Fibroblast of peridontal ligament (primary cell): ENCODE measurements at regions not wholly inside any gene's neighbourhood (a gene's known extent, or its start where the extent isn't known, plus 50 kb on each side); places are given as distances from the start of the nearest gene placed in this dataset.
A peak's percentile ranks its signal among the peaks of the same experiment; 100 is the strongest.
"Not testable (repeated sequence)": the region's sequence is repeated elsewhere in the genome, so short reads cannot be mapped to it uniquely, and the experiment has no call there.

Experiments used
- DNase-seq: peaks from one replicate; pipeline ENCODE4 v3.0.0-alpha.2; 2010; ENCODE audit errors: extremely low read depth

DNA sequence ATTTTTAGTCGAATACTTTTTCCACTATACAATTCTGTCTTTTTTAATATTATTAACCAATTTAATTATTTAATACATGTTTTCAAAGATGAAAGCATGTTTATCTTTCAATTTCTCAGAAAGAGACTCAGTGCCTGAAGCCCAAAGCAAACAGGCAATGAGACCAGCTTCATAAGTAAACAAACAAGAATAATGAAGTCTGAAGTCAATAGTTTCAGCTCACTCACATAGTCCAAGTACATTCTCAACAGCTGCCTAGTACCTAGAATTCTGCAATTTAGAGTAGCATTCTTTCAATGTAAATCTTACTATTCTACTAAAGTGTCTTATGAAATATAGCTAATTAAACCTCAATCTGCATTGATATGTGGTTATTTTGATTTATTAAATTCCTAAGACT is 626.5 kb upstream of the NRSN1 start:
- DNase-seq: no peak

DNA sequence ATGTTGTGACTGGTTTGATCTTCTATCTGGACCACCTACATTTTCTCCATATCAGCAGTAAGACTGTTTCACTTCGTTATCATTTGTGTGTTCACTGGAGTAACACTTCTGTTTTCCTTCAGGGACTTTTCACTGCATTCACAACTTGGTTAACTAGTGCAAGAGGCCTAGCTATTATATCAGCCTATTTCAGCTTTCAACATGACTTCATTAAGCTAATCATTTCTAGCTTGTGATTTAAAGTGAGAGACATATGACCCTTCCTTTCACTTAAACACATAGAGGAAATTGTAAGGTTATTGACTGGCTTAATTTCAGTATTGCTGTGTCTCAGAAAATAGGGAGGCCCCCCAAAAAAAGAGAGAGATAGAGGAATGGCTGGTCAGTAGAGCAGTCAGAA is 622.8 kb upstream of the NRSN1 start:
- DNase-seq: no peak

DNA sequence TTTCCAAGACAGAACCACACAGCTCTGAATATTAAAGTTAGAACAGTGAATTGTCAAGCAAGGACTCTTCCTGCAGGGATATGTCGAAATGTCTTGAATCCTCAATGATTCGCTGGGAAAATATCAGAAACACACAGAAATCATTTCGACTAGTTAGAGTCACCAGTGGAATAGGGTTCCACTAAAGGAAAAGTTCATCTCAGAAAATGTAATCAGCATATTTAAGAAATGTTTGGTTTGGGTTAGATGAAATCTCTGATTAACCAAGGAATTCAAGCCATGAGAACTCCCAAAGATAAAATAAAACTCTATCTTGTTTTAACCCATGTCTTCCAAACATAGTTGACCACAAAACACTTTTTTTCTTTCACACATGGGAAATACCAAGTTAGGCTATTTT is 621.0 kb upstream of the NRSN1 start:
- DNase-seq: peak; percentile 18

DNA sequence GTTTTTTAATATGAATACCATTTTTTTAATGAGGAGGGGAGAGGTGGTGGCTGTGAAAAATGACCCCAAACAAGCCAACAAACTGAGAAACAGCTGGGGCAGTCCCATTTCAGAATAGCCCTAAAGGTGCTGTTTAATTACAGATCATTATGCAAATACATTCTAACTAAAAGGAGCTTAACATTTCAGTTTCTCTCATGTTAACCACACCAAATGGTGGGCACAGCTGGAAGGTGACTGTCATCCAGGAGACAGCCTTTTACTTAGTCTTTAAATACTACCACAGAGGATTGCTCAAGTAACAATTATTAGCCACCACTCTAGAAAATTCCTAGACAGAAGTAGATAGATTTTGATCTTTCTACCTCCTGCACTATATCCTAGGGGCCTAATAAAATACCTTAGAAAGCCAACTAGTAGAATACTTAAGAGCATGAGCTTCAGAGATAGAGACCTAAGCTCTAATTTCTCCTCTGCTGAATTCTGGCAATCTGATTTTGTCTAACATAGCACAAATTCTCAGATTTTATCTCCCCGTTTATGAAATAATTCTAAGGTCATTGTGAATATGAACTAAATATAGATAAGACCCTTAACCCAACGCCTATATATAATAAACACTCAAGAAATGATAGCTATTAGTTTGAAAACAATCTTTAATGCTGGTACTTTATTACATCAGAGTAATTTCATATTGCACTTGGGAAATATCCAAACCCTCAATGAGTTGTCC is 615.1 kb upstream of the NRSN1 start:
- DNase-seq: no peak

DNA sequence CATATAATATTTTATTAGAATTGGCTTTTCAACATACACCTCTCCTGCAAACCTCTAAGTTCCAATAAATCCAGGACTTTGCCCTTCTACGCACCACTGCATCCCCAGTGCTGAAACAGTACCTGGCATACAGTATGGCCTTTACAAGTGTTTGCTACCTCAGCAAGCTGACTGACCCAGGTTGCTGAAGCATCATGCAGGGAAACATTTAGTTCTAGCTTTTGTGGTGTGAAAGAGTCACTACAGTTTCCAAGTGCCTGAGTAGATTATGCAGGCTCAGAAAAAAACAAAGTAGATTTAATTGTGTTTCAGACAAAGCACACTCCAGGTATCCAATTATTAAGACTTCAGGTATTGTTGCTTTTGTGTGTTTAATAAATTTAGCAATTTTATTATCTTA is 614.2 kb upstream of the NRSN1 start:
- no peak for DNase-seq

DNA sequence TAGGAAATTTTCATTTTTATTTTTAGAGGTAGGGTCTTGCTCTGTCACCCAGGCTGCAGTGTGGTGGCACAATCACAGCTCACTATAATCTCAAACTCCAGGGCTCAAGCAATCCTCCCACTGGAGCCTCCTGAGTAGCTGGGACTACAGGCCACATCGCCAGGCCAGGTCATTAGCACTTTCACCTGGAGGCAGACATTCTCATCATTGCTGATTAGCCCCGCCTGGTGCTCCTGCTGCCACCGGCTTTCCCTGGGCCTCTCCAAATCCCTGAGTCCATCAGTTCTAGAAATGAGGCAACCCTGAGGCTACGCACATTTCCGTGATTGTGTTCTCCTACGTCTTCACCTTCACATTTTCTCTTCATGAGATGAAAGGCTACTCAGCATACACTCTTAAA is 607.7 kb upstream of the NRSN1 start:
- DNase-seq: no peak

DNA sequence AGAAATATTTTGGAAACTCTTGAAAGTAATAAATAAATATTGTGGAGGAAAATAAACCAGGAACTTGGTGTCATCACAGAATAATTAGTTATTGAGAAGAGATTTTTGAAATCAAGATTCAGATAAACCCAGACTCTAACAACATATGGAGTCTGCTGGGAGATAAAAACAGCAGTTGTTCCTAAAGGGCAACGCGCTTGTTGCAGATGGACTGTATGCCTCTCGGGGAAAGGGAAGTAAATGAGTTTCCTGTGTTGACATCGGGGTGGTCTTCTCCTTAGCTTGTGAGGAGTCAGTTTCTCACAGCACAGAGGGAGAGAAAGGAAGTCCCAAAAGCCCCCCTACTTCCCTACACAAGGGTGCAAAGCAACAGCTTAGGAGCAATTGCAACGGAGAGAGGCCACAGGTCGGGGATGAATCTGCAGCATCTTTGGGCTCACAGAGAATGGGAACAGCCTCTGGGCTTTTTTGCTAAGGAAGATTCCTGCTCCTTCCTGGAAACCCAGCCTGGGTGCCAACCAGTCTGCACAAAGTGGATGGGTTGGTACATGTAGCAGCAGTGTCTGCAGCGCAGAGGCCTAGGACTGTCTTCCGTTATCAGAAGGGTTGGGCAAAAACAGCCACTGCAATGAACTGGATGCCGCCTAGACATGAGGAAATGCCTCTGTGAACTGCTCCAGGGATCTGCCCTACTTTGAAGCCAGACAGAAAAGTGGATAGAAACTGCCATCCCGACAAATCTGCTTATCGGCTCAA is 603.0 kb upstream of the NRSN1 start:
- no peak for DNase-seq

DNA sequence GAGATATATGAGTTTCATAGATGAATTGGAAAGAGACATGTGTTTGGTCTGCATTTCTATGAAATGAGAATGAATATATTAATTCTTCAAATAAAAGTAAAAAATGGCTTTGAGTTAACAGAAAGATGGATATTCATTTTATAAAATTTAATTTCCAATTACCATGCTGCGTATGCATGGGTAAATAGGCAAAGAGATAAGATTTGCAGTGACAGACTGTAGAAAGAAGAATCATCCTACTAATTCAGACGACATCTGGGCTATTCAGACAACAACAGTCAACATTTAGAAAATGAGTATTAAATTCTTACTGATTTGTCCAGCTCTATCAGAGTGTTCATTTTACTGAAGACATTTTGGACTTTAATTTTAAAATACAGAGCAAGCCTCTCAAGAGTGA is 602.2 kb upstream of the NRSN1 start:
- no peak for DNase-seq

DNA sequence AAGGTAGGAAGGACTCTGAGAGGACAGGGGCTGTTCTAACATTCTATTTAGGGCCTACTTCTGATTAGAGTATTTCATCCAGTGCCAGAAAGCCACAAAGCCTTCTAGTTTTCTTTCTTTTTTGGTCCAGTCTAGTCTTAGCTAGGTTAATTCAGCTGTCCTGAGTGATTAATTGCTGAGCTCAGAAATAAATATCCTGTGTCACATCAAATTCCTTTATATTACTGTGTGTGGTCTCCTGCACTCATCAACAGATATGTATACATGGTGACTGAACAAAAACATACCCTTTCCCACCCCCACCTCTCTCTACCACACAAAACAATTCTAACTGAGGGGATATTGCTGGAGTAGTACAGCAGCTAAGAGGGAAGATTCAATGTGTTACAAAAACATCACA is 601.5 kb upstream of the NRSN1 start:
- no peak for DNase-seq

DNA sequence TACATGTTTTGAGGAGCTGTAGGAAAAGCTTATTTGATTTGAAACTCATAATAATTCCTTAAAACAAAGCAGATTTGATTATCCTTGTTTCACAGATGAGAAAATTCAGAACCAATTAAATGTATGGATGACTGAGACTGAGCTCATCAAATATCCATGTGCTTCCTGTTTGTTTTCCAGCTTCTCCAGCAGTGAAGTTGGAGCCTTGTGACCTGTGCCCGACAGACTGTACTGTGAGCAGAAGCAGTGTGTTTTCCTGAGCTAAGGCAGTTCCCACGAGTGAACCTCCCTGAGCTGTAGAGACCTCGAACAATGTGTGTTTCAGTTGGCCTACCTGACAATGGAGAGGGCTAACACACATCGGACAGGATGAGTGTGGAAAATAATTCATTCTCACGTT is 599.5 kb upstream of the NRSN1 start:
- DNase-seq: no peak

DNA sequence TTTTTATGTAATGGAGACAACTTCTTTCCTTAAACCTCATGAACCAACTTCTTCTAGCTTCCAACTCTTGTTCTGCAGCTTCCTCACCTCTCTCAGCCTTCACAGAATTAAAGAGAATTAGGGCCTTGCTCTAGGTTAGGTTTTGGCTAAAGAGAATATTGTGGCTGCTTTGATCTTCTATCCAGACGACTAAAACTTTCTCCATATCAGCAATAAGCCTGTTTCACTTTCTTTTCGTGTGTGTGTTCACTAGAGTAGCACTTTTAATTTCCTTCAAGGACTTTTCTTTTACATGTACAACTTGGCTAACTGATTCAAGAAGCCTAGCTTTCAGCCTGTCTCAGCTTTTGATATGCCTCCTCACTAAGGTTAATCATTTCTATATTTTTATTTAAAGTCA is 596.1 kb upstream of the NRSN1 start:
- no peak for DNase-seq

DNA sequence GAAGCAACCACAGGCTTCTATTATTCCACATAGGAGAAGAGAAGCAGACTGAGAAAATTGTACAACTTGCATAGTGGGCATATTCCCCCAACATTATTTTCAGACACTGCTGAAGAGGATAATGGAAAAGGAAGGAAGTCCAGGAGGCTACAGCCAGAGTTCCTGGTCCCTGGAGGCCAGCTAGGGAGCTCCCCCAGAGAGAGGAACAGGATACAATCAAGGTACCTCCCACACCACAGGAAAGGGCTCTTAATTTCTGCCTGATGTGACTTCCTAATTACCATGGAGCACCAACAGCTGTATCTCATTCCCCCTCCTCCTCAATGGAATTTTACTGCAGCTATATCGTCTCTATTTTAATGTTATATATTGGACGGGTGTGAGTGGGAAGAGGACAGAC is 594.3 kb upstream of the NRSN1 start:
- no peak for DNase-seq

DNA sequence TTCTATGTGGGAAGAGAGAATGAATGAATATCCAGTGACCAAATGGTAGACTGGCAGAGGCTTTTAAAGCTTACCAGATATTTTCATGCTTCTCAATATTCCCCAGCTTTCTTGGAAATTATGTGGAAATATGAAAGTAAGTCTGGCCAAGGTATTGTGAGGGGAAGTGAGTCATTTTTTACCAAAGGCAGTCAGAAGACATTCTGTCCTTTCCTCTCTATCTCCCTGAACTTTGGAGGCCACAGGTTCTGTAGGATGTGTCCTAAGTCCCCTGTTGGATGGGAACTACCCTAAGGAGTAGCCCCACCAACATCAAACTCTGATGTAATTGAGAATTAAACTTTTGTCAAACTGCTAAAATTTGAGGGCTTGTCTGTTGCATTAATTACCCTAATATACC is 593.8 kb upstream of the NRSN1 start:
- no peak for DNase-seq

DNA sequence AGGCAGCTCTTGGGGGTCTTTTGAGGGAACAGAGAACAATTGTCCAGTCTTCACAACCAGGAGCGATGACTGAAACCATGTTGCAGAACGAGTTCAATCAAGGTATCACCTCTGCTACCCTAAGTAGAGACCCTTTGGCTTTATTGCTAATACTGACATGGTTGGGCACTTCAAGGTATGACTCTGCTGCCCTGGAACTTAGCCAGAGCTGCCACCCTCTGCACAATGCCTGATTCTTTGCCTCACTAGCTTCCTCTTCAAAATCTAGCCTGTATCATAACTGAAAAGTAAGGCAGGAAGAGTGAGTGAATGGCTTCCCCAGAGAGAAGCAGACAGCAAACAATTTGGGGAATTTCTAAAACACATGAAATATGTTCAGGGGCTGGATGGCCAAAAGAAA is 592.7 kb upstream of the NRSN1 start:
- no peak for DNase-seq

DNA sequence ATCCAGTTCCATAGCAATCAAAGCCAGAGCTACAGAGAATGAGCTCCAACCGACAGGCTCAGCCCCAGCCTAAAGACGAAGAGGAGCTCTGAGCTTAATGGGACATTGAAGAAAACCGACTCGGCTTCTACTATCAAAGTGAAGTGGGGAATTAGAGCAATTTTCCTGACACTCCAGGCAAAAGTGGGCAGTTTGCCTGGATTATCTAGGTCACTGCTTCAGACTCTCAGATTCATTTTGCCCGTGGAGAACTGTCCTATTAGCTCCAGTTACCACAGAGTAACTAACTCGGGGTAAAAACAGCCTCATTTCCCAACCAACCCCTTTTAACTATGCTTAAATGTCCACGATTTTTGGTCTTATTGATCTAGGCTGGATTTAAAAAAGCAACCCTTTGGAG is 592.1 kb upstream of the NRSN1 start:
- DNase-seq: peak; percentile 2

DNA sequence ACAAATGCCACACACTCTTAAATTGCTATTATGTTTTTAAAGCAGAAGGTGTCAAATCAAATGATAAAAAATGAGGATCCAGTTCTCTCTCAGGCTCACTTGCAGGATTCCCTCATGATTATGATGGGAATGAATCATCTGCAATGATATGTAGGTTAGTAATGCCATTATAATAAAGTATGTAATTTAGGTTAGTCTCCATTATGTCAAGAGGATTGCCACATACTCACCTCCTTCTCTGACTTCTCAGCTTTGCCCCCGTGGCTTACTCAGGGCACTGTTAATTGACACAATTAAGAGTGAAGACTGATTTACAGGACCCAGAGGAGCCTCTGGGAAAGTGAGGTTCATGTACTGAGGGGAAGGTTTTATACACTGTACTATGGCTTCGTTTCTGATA is 591.7 kb upstream of the NRSN1 start:
- no peak for DNase-seq

DNA sequence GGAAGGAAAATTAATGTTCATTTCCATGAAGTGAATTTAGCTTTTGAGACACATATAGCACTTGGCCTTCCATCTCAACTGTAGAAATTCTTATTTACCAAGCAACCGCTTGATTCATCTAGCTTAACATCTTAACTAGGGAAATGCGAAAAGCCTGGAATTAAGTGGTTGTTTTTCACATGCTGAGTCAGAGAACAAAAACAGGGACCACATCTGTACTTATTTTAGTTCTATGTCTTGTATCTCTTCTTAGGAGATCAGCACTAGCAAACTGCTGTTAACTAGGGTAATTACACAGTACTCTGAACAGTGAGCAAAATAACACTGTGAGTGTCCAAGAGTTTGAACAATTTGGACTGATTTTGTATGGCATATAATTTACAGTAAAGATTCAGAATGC is 590.9 kb upstream of the NRSN1 start:
- peak; percentile 2 for DNase-seq

DNA sequence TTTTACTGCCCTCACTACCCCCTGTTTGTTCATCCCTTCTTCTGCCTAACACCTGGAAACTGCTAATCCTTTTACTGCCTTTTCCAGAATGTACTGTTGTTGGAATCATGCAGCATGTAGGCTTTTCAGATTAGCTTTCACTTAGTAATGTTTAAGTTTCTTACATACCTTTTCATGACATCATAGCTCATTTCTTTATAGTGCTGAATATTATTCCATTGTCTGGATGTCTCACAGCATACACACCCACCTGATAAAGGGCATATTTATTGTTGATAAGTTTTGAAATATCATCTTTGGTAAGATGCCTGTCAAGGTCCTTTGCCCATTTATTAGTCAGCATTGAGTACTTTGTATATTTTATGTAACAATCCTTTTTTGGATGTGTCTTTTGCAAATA is 588.2 kb upstream of the NRSN1 start:
- no peak for DNase-seq

DNA sequence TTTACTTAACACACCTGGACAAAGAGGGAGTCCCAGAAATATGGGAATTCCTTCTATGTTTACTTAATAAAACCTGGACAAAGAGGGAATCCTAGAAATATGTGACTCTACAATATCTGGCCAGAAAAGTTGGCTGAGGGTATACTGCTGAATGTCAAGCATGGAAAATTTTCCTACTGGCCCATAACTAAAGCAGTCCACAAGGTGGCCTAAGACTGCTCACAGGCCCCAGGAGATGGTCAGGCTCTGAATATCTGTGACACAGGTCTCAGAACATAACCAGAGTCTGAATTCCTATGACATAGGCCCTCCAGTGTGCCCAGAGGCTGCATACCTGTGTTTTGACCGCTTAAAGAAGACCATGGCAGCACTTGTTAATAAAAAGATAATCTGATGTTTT is 578.2 kb upstream of the NRSN1 start:
- no peak for DNase-seq

DNA sequence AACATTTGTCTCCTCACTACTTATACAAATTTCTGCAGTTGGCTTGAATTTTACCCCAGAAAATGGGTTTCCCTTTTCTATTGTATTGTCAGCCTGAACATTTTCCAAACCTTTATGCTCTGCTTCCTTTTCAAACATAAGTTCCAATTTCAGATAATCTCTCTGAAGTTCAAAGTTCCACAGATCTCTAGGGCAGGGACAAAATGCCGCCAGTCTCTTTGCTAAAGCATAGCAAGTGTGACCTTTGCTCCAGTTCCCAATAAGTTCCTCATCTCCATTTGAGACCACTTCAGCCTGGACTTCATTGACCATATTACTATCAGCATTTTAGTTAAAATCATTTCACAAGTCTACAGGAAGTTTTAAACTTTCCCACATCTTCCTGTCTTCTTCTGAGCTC is 571.1 kb upstream of the NRSN1 start:
- DNase-seq: not testable (repeated sequence)

DNA sequence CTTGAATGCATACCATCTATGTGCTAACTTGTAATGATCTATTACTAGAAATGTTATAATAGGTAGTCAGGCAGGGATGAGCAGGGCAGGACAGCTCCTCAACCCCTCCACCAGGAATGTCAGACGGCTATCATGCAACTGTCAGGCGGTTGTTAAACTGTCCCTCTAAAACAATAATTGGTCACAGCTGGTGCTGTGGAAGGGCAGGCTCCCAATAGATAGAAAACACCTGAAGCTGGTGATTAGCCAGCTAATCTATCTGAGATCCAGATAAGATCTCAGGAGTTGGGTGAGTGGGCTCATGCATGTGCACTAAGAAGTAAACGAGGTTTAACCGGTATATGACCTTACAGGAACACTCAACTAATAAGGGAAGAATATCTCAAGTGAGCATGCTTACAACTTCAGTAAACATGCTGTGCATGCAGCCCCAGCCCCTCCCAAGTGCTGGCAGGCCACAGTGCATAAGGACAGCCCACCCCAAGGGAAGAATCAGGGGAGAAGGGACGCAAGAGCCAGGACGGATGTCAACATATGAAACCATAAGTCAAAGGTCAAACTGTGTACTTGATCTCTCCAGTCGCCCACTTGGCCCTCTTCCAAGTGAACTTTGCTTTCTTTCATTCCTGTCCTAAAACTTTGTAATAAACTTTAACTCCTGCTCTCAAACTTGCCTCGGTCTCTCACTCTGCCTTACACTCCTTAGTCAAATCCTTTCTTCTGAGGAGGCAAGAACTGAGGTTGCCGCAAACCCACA is 566.2 kb upstream of the NRSN1 start:
- DNase-seq: no peak

DNA sequence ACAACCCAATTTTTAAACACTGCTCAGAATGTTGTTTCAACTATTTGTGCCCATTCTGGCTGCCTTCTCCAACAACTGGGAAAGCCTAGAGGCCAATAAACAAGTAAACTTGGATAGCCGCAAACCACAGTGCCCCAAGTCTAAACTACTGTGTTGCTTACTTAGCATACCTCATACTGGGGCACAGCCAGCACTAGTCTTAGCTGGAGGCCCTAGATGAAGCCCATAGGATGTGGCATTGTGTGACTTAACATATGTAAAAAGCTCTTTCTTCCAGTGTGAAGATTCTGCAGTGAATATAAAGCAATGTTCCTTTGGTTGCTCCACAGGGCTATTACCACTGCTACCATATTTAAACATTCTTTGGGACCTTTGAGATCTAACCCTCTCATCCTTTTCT is 564.3 kb upstream of the NRSN1 start:
- DNase-seq: no peak

DNA sequence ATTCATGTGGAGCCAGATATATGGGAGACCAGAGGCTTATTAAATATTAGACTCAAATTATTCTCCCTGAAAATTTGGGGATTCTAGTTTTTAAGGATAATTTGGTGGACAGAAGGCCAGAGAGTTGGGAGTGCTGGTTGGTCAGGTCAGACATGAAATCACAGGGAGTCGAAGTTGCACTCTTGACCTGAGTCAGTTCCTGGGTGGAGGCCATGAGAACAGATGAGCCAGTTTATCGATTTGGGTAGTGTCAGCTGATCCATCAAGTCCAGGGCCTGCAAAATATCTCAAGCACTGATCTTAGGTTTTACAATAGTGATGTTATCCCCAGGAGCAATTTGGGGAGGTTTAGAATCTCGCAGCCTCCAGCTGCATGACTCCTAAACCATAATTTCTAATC is 563.5 kb upstream of the NRSN1 start:
- DNase-seq: no peak
